BE2C (cell line): ENCODE measurements at regions not wholly inside any gene's neighbourhood (a gene's known extent, or its start where the extent isn't known, plus 50 kb on each side); places are given as distances from the start of the nearest gene placed in this dataset.

Source experiments
- DNase-seq: peaks from one replicate; pipeline ENCODE4 v3.0.0-alpha.2; 2020
- H3K27me3 ChIP-seq: fragments of 250-450 bp; sonication (Bioruptor Pico); 2 replicates; pipeline ENCODE4 v1.5.1; 2020; ENCODE audit warnings: mild to moderate bottlenecking
- H3K36me3 ChIP-seq: fragments of 250-450 bp; sonication (Bioruptor Pico); 2 replicates; pipeline ENCODE4 v1.5.1; 2020; ENCODE audit warnings: mild to moderate bottlenecking
- H3K4me1 ChIP-seq: fragments of 250-450 bp; sonication (Bioruptor Pico); 2 replicates; pipeline ENCODE4 v1.5.1; 2020
- H3K4me3 ChIP-seq: 2 replicates; pipeline ENCODE4 v1.5.1; 2011; ENCODE audit warnings: low read depth, low read length
- H3K9me3 ChIP-seq: fragments of 250-450 bp; sonication (Bioruptor Pico); 2 replicates; pipeline ENCODE4 v1.5.1; 2020
- TF ChIP-seq, protein P1 (sequence below): IDR thresholded peaks from 2 replicates; pipeline ENCODE4 v1.5.1; 2012; ENCODE audit warnings: mild to moderate bottlenecking, low read depth, low read length

GRCh38 chr13:74073274-74073673 lies 60.9 kb downstream of the KLF12 start:
- TF ChIP-seq, protein P1, sequence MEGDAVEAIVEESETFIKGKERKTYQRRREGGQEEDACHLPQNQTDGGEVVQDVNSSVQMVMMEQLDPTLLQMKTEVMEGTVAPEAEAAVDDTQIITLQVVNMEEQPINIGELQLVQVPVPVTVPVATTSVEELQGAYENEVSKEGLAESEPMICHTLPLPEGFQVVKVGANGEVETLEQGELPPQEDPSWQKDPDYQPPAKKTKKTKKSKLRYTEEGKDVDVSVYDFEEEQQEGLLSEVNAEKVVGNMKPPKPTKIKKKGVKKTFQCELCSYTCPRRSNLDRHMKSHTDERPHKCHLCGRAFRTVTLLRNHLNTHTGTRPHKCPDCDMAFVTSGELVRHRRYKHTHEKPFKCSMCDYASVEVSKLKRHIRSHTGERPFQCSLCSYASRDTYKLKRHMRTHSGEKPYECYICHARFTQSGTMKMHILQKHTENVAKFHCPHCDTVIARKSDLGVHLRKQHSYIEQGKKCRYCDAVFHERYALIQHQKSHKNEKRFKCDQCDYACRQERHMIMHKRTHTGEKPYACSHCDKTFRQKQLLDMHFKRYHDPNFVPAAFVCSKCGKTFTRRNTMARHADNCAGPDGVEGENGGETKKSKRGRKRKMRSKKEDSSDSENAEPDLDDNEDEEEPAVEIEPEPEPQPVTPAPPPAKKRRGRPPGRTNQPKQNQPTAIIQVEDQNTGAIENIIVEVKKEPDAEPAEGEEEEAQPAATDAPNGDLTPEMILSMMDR = no peak
- no peaks in the 10 kb centered on the region for H3K9me3 ChIP-seq
- no peak for DNase-seq

GRCh38 chr13:74070513-74070912 lies 63.7 kb downstream of the KLF12 start:
- no peak for DNase-seq
- H3K4me3 ChIP-seq = no peak overlapping the region
- peaks cover 11% of the 10 kb centered on the region for H3K4me1 ChIP-seq

More at GRCh38 chr13:74073274-74073673, 60.9 kb downstream of the KLF12 start:
- 0 out of 2 replicates have a peak, but pooled peaks cover 3% of the 10 kb centered on the region for H3K4me1 ChIP-seq
- no peak overlapping the region for H3K4me3 ChIP-seq
- H3K27me3 ChIP-seq = no peaks in the 10 kb centered on the region
- no peaks in the 10 kb centered on the region for H3K36me3 ChIP-seq

GRCh38 chr13:74070065-74070464 lies 64.1 kb downstream of the KLF12 start:
- TF ChIP-seq, protein P1 = no peak
- H3K4me3 ChIP-seq = no peak overlapping the region
- peaks cover 11% of the 10 kb centered on the region for H3K4me1 ChIP-seq
- no peaks in the 10 kb centered on the region for H3K36me3 ChIP-seq
- no peak for DNase-seq
- H3K9me3 ChIP-seq = no peaks in the 10 kb centered on the region
- H3K27me3 ChIP-seq = no peaks in the 10 kb centered on the region

More at GRCh38 chr13:74070513-74070912, 63.7 kb downstream of the KLF12 start:
- no peaks in the 10 kb centered on the region for H3K36me3 ChIP-seq
- H3K9me3 ChIP-seq = no peaks in the 10 kb centered on the region
- no peaks in the 10 kb centered on the region for H3K27me3 ChIP-seq
- TF ChIP-seq, protein P1 = no peak

DNA sequence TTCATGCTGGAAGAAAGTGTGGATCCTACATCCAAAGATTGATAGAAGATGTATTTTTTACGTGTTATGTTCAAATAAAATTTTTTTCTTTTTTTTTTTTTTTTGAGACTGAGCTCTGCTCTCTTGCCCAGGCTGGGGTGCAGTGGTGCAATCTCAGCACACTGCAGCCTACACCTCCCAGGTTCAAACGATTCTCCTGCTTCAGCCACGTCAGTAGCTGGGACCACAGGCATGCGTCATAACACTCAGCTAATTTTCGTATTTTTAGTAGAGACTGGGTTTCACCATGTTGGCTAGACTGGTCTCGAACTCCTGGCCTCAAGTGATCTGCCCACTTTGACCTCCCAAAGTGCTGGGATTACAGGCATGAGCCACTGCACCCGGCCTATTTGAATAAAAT lies 65.7 kb downstream of the KLF12 start:
- no peak for DNase-seq
- Histone ChIP-seq H3K9me3 (no peaks in the 10 kb centered on the region), H3K4me1 (peaks cover 8% of the 10 kb centered on the region), H3K36me3 (no peaks in the 10 kb centered on the region), H3K4me3 (no peak overlapping the region), H3K27me3 (no peaks in the 10 kb centered on the region)
- TF ChIP-seq, protein P1 = no peak

DNA sequence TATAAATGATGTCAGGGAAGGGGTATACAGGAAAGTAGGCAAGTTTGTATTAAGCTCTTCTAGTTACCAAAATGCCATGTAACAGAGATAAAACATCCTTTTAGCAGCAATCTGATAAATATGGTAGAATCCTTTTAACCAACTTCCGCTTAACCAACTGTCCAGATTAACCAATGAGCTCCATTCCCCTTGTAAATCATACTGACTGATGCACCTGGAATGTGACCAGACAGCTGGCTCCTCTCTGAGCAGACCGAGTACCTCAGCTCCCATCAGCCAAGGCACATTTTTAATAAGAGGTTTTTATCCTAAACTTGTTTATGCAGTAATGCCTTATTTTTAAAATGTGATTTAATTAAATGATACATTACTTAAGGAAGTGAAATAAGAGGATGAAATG lies 66.4 kb downstream of the KLF12 start:
- Histone ChIP-seq H3K4me1 (peaks cover 8% of the 10 kb centered on the region), H3K4me3 (no peak overlapping the region), H3K9me3 (no peaks in the 10 kb centered on the region), H3K27me3 (no peaks in the 10 kb centered on the region), H3K36me3 (no peaks in the 10 kb centered on the region)
- TF ChIP-seq, protein P1 = no peak
- DNase-seq = no peak

DNA sequence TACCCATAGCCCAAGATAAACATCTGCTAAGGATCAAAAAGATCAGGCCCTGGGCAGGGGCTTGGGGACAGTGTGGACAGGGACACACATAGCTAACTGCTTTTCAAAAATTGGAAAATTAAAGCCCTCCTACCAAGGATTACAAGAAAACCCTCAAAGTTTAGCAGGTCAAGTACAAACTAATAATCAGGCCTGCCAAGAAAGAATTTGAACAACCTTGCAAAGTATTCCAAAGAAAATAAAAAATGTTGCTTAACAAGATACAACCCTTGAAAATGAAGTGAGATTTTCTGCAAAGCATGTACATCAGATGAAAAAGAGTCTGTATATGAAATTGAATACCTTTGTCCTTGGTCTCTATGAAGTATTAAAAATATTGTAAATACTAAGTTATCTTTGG lies 67.3 kb downstream of the KLF12 start:
- Histone ChIP-seq H3K36me3 (no peaks in the 10 kb centered on the region), H3K4me3 (no peak overlapping the region), H3K27me3 (no peaks in the 10 kb centered on the region), H3K4me1 (peaks cover 8% of the 10 kb centered on the region), H3K9me3 (no peaks in the 10 kb centered on the region)
- TF ChIP-seq, protein P1 = no peak
- DNase-seq = no peak
